ENCODE measurements at regions not wholly inside any gene's neighbourhood (a gene's known extent, or its start where the extent isn't known, plus 50 kb on each side); places are given as distances from the start of the nearest gene placed in this dataset.

DNA sequence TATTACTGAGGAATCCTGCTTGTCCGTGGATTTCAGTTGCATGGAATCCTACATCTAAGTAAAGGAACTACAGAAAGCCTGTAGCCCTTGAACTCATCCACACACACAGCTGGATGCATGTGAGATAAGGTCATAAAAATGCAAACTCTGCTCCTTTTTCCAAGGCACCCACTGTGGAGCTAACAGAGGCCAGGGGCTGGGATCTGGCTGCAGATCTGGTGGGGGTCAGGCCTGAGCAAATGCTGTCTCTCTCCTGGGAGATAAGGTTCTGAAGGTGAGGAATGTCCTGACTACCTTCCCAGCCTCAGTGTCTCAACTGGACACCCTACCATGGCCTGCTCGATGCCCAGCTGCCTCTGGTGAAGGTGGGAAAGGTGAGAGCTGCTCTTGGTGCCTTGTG is 321.5 kb downstream of the LRFN2 start:
- DNase-seq, result no peak

DNA sequence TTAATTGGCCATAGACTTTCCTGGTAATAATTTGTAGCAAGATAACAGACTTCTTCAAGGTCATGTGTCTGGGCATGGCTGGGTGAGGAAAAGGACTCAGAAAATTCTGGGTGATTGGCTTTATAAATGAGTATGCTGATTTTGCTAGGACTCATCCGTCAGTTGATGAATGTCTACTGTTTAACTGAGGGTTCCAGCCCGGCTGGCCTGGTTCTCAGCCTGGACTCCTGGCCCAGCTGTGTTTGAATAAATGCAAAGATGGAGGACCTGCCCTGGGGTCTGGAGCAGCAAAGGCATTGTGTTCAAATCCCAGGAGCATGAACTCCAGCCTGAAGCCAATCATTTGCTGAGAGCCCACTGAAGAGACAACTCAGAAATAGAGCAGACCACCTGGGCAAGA is 323.2 kb downstream of the LRFN2 start:
- no peak for DNase-seq

DNA sequence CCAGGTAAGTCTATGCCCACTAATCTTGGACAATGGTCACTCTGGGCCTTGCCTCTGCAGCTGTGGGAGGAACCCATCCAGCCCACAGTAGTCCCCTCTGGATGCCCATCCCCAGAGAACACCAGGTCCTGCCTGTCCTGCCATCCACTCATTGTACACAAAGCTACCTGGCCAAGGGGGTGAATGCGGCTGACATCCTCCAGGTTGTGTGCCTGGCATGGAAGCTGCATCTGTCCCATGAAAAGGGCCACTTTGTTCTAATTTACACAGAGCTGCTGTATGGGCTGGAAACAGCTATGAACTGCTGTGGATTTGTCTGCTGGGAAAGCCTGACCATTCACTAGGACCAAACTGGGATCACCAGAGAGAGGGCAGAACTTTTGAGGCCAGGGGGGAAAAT is 324.8 kb downstream of the LRFN2 start:
- no peak for DNase-seq

GRCh38 chr6:40258531-40258930 is 324.3 kb upstream of the MOCS1 start:
- DNase-seq, result no peak

GRCh38 chr6:40256831-40257230 is 322.6 kb upstream of the MOCS1 start:
- no peak for DNase-seq

DNA sequence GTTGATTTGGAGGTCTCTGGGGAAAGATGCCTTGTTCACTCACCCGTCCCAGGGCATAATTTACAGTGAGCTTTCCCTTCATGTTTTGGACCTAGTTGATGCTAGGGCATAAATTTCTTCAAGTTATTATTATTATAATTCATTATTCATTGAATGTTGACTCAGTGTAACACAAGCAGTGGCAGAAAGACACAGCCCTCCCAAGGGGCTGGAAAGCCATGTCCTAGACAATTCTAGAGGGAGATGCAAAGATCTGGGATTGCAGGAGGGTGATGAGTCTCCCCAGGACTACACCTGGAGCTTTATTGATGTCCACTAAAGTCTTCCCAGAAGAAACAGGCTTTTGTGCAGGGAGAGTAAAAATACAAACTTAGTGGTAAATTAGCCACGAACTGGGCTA is 322.0 kb upstream of the MOCS1 start:
- no peak for DNase-seq

GRCh38 chr6:40253420-40253819 is 319.2 kb upstream of the MOCS1 start:
- DNase-seq, result no peak

DNA sequence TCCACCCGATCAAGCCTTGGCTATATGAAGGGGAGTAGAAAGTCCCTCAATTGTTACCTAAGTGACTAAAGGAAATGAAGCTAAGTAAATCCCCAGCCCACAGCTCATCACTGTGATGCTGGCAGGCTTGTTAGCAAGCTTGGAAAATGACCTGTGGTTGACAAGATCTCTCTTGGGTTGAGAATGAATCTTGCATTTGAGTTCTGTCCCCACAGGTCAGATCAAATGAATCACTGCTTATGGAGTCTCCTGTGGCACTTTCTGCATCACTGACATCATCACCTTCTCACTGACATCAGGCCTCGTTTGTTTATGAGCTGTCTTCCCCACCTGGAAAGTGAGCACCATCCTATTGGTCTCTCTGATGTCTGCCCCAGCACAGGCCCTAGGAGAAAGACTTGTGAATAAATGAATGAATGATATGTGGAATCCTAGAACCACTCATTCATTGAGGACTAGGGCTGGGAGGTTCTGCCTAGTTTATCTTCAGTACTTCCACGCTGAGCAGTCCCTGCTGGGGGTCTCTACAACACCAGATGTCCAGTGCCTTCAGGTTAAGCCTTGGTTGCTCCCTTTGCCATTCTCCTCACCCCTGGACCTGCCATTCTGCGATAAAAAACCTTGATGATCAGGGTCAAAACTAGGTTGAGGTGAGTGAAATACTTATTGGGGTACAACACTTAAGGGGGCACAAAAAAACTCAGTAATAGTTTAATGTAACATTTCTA is 318.4 kb upstream of the MOCS1 start:
- DNase-seq, result no peak

- DNase-seq, result no peak
Measured at GRCh38 chr6:40251637-40252300, 317.5 kb upstream of the MOCS1 start.

GRCh38 chr6:40249935-40250334 is 315.7 kb upstream of the MOCS1 start:
- DNase-seq, result no peak

DNA sequence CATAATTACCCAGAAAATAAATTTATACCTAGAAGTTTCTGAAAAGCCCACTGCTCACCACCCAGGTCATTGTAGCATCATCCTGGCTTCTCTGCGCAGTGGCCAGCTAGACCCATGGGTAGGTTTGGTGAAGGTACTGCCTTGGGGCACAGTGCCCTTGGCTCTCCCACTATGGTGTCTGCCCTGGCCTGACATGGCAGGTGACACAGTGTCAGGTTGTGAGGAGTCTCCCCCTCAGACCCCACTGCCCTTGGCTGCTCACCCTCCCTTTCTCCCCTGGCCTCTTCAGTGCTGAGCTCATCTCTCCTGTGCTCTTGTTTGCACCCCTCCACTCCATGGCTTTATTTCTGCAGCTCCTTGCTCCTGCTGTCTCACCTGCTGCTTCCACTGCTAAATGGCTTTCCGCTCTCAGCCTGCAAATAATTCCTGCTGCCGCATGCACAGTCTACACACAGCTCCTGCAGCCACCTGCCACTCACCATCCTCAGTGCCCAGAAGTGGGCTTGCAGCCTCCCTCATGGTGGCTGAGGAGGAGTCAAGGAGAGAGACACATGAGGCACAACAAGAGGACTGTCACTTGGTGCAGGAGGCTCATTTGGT is 313.4 kb upstream of the MOCS1 start:
- DNase-seq, result no peak

DNA sequence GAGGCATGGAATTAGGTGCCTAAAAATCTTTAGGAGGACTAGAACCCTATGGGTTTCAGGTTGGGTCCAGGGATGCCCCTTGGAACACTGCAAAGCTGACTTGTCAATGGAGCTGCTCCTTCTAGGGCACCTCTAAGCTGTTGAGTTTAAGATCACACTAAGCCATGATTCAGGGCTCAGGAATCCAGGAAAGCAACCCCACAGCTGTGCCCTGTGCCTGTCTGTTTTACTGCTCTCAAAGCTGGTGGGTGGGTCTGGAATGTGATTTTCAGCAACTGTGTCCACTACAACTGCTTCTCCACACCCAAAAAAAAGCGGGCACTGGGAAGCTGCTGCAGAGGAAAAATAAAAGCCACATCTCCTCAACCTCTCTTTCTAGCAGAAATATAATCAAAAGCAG is 310.4 kb upstream of the MOCS1 start:
- no peak for DNase-seq

DNA sequence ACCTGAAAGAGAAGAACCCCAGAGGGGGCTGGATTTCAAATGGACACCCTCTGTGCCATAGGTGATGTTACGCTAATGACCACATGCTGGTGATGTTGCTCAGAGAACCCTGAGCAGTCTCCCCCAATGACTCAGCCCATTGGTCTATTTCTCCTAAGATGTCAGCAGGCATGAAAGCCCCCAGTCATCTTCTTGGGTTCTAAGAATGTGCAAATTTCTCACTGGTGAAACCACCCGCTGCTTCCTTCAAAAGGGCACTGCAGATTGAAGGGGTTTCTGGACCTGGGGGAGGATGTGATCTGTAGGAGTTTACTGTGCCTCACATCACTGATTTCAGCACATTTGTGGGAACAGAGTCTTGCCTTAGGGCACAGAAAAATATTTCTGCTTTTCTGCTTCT is 298.4 kb upstream of the MOCS1 start:
- DNase-seq, result no peak

DNA sequence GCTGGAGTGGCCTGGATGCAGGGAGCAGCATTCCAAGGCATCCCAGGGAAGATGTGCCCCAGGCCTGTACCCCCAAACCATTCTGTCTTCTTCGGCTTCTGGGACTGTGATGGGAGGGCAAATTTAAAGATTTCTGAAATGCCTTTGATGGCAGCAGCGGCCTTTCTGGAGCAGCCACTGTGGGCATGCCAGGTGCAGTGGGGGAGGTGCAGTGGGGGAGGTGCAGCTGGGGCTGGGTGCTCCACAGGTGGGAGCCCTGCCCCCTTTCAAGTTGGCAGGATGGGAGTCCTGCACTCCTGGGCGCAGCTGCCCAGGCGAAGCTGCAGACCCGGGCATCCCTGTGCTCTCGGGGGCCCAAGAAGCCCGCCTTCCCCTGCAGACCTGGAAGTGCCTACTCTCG is 293.5 kb upstream of the MOCS1 start:
- DNase-seq, result no peak

GRCh38 chr6:40222354-40222753 is 288.1 kb upstream of the MOCS1 start:
- DNase-seq, result no peak

DNA sequence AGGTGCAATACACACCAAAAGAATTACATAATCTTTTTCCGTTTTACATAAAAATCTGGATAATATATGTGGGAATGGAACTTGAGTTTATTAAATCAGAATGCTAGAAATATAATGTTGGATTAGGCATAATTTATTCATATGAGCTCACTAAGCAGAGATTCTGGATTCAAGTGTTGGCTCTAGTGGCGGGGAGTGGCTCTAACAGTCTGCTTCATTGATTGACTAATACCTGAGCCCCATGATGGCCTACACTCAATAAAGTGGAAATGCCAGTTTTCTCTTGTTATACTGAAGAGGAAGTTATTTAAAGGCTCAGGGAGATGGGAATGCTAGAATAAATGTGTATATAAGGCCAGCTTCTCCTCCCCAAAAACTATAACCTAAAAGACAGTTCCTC is 285.5 kb upstream of the MOCS1 start:
- no peak for DNase-seq

GRCh38 chr6:40210628-40211056 is 276.4 kb upstream of the MOCS1 start:
- DNase-seq, result peak; percentile 60

DNA sequence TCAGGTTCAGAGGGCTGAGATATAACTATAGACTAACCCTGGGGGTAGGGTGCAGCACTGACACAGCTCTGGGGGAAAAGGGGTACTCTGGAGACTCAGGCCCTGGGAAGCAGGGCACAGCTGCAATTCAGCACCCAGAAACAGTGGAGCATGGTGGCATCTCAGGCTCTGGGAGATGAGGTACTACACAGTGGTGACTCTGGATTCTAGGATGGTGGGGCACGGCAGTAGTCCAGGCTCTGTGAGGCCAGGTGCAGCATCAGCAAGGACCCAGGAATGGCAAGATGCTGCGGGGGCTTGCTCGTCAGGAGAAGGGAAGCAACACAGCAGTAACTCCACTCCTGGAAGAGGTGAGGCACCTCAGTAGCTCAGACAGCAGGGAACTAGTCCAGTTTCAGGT is 271.5 kb upstream of the MOCS1 start:
- DNase-seq, result no peak

DNA sequence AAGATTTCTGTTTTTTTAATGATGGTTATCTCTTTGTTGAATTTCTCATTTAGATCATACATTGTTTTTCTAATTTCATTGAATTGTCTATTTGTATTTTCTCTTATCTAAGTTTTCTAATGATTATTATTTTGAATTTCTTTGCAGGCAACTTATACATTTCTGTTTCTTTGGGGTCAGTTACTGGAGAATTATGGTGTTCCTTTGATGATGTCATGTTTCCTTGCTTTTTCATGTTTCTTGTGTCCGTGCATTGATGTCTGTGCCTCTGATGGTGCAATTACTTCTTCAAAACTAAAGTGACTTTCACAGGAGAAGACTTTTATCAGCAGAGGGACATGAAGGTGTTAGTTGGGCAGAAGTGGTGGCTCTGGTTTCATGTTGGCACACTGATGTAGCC is 270.7 kb upstream of the MOCS1 start:
- no peak for DNase-seq

DNA sequence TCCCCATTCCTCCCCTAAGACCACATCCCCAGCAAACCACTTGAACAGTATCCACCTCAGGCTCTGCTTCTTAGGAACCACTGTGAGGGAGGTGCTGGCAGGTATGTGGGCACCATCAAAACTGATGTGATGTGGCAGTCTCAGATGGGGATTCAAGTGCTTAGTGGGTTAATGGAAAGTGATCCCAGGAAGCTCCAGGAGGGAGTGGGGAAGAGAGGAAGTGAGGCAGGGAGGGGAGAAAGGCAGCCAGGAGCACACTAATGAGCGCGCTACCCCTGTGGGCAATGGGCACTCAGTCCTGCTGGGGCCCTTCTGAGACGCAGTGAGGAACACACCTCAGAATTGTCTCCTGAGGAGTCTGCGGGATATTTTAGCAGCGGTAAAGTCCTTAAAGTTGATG is 263.1 kb upstream of the MOCS1 start:
- no peak for DNase-seq

GRCh38 chr6:40196135-40196518 is 261.9 kb upstream of the MOCS1 start:
- DNase-seq, result no peak

GRCh38 chr6:40195428-40196134 is 261.3 kb upstream of the MOCS1 start:
- DNase-seq, result no peak

GRCh38 chr6:40194447-40195170 is 260.3 kb upstream of the MOCS1 start:
- no peak for DNase-seq
